Uterus (tissue), 2 donors: ENCODE measurements at regions not wholly inside any gene's neighbourhood (a gene's known extent, or its start where the extent isn't known, plus 50 kb on each side); places are given as distances from the start of the nearest gene placed in this dataset.

Source experiments
- POLR2A ChIP-seq, 2 donors: fragments of 450-650 bp; IDR thresholded peaks; one replicate each; pipeline ENCODE4 v1.6.1; 2016; ENCODE audit warnings: antibody characterized with exemption in 2 of 2, mild to moderate bottlenecking in 1 of 2, moderate library complexity in 1 of 2
- TF ChIP-seq, protein P1 (sequence below), 4 experiments: fragments of 200-600 bp in 2 of 4; fragments of 450-650 bp in 2 of 4; sonication (generic) in 2 of 4; IDR thresholded peaks; one replicate each; pipeline ENCODE4 v1.5.1; 2016 to 2019; ENCODE audit warnings: antibody characterized with exemption in 4 of 4, mild to moderate bottlenecking in 2 of 4, moderate library complexity in 1 of 4

DNA sequence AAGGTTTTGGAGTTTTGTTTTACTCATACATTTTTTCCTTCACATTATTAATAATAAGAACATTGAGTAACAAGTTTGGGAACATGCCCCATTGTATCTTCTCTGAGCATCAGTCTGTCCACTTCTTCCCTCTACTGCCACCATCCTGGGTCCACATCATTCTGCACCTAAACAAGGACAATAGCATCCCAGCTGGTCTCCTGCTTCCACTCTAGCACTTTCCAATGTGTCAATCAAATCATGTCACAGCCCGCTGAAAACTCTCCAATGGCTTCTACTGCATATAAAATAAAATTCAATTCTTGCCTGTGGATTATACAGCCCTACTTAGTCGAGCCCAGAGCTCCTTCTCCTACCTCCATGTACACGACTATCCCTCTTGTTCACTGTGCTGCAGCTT lies 66.8 kb upstream of the RBPJ start:
- TF ChIP-seq, protein P1, sequence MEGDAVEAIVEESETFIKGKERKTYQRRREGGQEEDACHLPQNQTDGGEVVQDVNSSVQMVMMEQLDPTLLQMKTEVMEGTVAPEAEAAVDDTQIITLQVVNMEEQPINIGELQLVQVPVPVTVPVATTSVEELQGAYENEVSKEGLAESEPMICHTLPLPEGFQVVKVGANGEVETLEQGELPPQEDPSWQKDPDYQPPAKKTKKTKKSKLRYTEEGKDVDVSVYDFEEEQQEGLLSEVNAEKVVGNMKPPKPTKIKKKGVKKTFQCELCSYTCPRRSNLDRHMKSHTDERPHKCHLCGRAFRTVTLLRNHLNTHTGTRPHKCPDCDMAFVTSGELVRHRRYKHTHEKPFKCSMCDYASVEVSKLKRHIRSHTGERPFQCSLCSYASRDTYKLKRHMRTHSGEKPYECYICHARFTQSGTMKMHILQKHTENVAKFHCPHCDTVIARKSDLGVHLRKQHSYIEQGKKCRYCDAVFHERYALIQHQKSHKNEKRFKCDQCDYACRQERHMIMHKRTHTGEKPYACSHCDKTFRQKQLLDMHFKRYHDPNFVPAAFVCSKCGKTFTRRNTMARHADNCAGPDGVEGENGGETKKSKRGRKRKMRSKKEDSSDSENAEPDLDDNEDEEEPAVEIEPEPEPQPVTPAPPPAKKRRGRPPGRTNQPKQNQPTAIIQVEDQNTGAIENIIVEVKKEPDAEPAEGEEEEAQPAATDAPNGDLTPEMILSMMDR (IDR thresholded peaks at IDR 0.05) = no peak
- no peak for TF ChIP-seq POLR2A (IDR thresholded peaks at IDR 0.05)
